BJ (cell line): ENCODE measurements at regions not wholly inside any gene's neighbourhood (a gene's known extent, or its start where the extent isn't known, plus 50 kb on each side); places are given as distances from the start of the nearest gene placed in this dataset.

ENCODE experiments used
- CTCF ChIA-PET: fragments of 350-600 bp; formaldehyde crosslinking; extraction: SDS; loops from one replicate; lab custom pipeline; 2021; ENCODE audit warnings: antibody characterized with exemption, inconsistent platforms; lab: Yijun Ruan, JAX
- POLR2A ChIA-PET: fragments of 300-600 bp; sonication (Branson Sonifier 250); formaldehyde crosslinking; extraction: SDS; loops from one replicate; lab custom pipeline; 2021; ENCODE audit warnings: antibody characterized with exemption; lab: Charles Lee
- DNase-seq: peaks from one replicate; pipeline ENCODE4 v3.0.0-alpha.2; 2011; ENCODE audit warnings: low read depth
- H3K27me3 ChIP-seq: 2 replicates; pipeline ENCODE4 v1.6.0; 2011; ENCODE audit warnings: low read length; ENCODE audit not compliant: control insufficient read depth, insufficient read depth
- H3K36me3 ChIP-seq: 2 replicates; pipeline ENCODE4 v1.5.1; 2011; ENCODE audit warnings: low read length; ENCODE audit not compliant: control insufficient read depth, insufficient read depth
- H3K4me3 ChIP-seq: 2 replicates; pipeline ENCODE4 v1.5.1; 2011; ENCODE audit warnings: low read depth, mild to moderate bottlenecking, control low read depth, low read length
- CTCF ChIP-seq: IDR thresholded peaks from 2 replicates; pipeline ENCODE4 v1.5.1; 2011; ENCODE audit warnings: low read depth, mild to moderate bottlenecking, control low read depth, inconsistent platforms, low read length, moderate library complexity; ENCODE audit not compliant: insufficient read depth

GRCh38 chr4:3360777-3361176 lies 68.0 kb downstream of the RGS12 start:
- Histone ChIP-seq H3K4me3 (no peak overlapping the region), H3K27me3 (no peaks in the 10 kb centered on the region), H3K36me3 (no peaks in the 10 kb centered on the region)
- POLR2A ChIA-PET: no interaction called here
- no peak for DNase-seq
- CTCF ChIA-PET: interaction anchor here (1.8 to 2.4 kb wide), 2 partner anchors 13 to 15 kb away, joined by 4 to 5 read pairs; no protein-coding TSS in a partner anchor
- no peak for TF ChIP-seq CTCF

- CTCF ChIA-PET: interaction anchor here (1.8 to 2.4 kb wide), 2 partner anchors 13 to 15 kb away, joined by 4 to 5 read pairs; no protein-coding TSS in a partner anchor
- H3K27me3 ChIP-seq: no peaks in the 10 kb centered on the region
- DNase-seq: no peak
- POLR2A ChIA-PET: no interaction called here
- H3K36me3 ChIP-seq: no peaks in the 10 kb centered on the region
- no peak overlapping the region for H3K4me3 ChIP-seq
- no peak for TF ChIP-seq CTCF
Observed at GRCh38 chr4:3361406-3361805, 68.6 kb downstream of the RGS12 start.

GRCh38 chr4:3361896-3362295 lies 69.1 kb downstream of the RGS12 start:
- Histone ChIP-seq H3K27me3 (no peaks in the 10 kb centered on the region), H3K4me3 (no peak overlapping the region), H3K36me3 (no peaks in the 10 kb centered on the region)
- POLR2A ChIA-PET: no interaction called here
- no peak for DNase-seq
- CTCF ChIA-PET: interaction anchor here (1.8 to 2.4 kb wide), 2 partner anchors 14 to 16 kb away, joined by 4 to 5 read pairs; no protein-coding TSS in a partner anchor
- TF ChIP-seq CTCF: no peak

GRCh38 chr4:3362431-3363287 lies 69.8 kb downstream of the RGS12 start:
- H3K27me3 ChIP-seq: no peaks in the 10 kb centered on the region
- no peaks in the 10 kb centered on the region for H3K36me3 ChIP-seq
- no peak for TF ChIP-seq CTCF
- CTCF ChIA-PET: interaction anchor here (0.8 kb wide), 1 partner anchor 16 kb away, joined by 3 read pairs; no protein-coding TSS in a partner anchor
- no peak for DNase-seq
- H3K4me3 ChIP-seq: no peak overlapping the region
- POLR2A ChIA-PET: no interaction called here

- TF ChIP-seq CTCF: no peak
- Histone ChIP-seq H3K27me3 (no peaks in the 10 kb centered on the region), H3K36me3 (no peaks in the 10 kb centered on the region), H3K4me3 (no peak overlapping the region)
- CTCF ChIA-PET: interaction anchor here (0.8 to 1.6 kb wide), 3 partner anchors 10 to 17 kb away, joined by 3 to 4 read pairs (median 3); no protein-coding TSS in a partner anchor
- no peak for DNase-seq
- POLR2A ChIA-PET: no interaction called here
Observed at GRCh38 chr4:3363411-3364141, 70.8 kb downstream of the RGS12 start.
